Stomach (tissue), 8 donors: ENCODE measurements at regions not wholly inside any gene's neighbourhood (a gene's known extent, or its start where the extent isn't known, plus 50 kb on each side); places are given as distances from the start of the nearest gene placed in this dataset.
"Not testable (repeated sequence)": the region's sequence is repeated elsewhere in the genome, so short reads cannot be mapped to it uniquely, and the experiment has no call there.

ENCODE experiments used
- DNase-seq, 2 donors: peaks; one replicate each; pipeline versions ENCODE4 v3.0.0 to v3.0.0-alpha.2; 2013 to 2019
- H3K27ac ChIP-seq, 5 donors: fragments of 200-600 bp in 4 of 5; sonication (generic) in 4 of 5; one replicate each; pipeline ENCODE4 v1.5.1; 2013 to 2019; ENCODE audit warnings: mild to moderate bottlenecking in 1 of 5, moderate library complexity in 1 of 5
- H3K27me3 ChIP-seq, 3 donors: fragments of 200-600 bp; sonication (generic); one replicate each; pipeline ENCODE4 v1.5.1; 2017 to 2019; ENCODE audit warnings: mixed run types in 1 of 3
- H3K36me3 ChIP-seq, 4 donors: fragments of 200-600 bp; sonication (generic); 1 replicate in 3 of 4; 2 replicates in 1 of 4; pipeline ENCODE4 v1.5.1; 2016 to 2019
- H3K4me1 ChIP-seq, 4 donors: fragments of 200-600 bp; sonication (generic); one replicate each; pipeline ENCODE4 v1.5.1; 2016 to 2019
- H3K4me3 ChIP-seq, 4 donors: fragments of 200-600 bp; sonication (generic) in 3 of 4; one replicate each; pipeline ENCODE4 v1.5.1; 2016 to 2019; ENCODE audit warnings: mild to moderate bottlenecking in 1 of 4
- H3K9me3 ChIP-seq, 4 donors: fragments of 200-600 bp; sonication (generic); one replicate each; pipeline ENCODE4 v1.5.1; 2016 to 2019
- CTCF ChIP-seq, 7 experiments: fragments of 450-650 bp in 4 of 7; fragments of 200-600 bp in 3 of 7; sonication (generic) in 3 of 7; IDR thresholded peaks; one replicate each; pipeline ENCODE4 v1.5.1; 2016 to 2019; ENCODE audit warnings: antibody characterized with exemption in 7 of 7, control low read depth in 2 of 7, mild to moderate bottlenecking in 1 of 7
- EP300 ChIP-seq: sonication (generic); formaldehyde crosslinking; IDR thresholded peaks from one replicate; pipeline ENCODE4 v1.6.1; 2017; ENCODE audit warnings: antibody characterized with exemption
- POLR2A ChIP-seq, 4 donors: fragments of 450-650 bp; IDR thresholded peaks; one replicate each; pipeline ENCODE4 v1.6.1; 2016; ENCODE audit warnings: antibody characterized with exemption in 4 of 4, control low read depth in 2 of 4, mild to moderate bottlenecking in 1 of 4, moderate library complexity in 1 of 4
- POLR2AphosphoS5 ChIP-seq, 3 donors: sonication (generic); formaldehyde crosslinking; IDR thresholded peaks; one replicate each; pipeline ENCODE4 v1.6.1; 2016; ENCODE audit warnings: antibody characterized with exemption in 3 of 3
- WGBS, 5 donors: extraction: QIAGEN DNeasy Blood & Tissue Kit in 3 of 5; methylation state at CpG; one replicate each; pipeline versions ENCODE4 v1.1.5 to v1.1.7; 2013 to 2018; 5-methylcytosine and 5-hydroxymethylcytosine counted together
- intact Hi-C: fragments of 100-400 bp; cut with DNase I; formaldehyde crosslinking; loops from one replicate; pipeline ENCODE4 v1.15.1; 2023; ENCODE audit warnings: low total_unique reads
- donor health status: healthy with polysubstance abuse.
- donor health status: Bipolar disorder and iron deficiency.
- donor health status: healthy.

DNA sequence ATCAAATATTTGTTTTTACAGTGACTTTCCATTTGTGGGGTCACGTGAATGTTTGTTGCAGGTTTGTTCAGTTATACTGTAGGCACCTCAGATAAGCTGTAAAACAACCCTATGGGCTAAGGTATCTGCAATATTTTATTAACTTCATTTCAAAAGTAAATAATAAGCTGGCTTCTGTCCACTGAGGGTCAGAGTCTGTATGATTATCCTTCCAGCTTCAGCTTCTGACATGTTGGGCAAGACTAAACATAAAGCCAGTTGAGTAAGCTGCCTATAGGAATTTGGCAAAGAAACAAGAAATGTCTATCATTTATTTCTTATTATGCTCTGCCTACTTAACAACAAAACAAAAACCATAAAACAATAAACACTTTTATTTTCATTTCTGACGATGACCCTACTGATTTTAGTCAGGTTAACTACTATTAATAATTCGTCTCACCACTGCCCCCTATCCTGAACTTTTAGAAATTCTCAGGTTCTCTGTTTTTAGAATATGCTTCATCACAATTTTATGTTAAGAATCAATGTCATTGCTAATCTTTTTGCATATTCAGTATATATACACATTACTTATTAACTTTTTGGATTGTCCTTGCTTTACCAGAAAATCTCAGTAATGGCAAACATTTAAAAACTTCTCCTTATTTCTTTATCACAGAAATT lies 413.6 kb upstream of the ADAMTSL1 start:
- peaks cover 0 to 23% (median 4%) of the 10 kb centered on the region in 4 donors for H3K4me1 ChIP-seq
- intact Hi-C loops: no loop called here

GRCh38 chr9:18061332-18061731 lies 412.6 kb upstream of the ADAMTSL1 start:
- Histone ChIP-seq H3K4me1 (peaks cover 0 to 23% (median 4%) of the 10 kb centered on the region in 4 donors), H3K4me3 (no peak overlapping the region), H3K36me3 (no peaks in the 10 kb centered on the region), H3K27me3 (no peaks in the 10 kb centered on the region), H3K9me3 (no peaks in the 10 kb centered on the region), H3K27ac (no peak overlapping the region)
- intact Hi-C loops: no loop called here
- no peak for TF ChIP-seq CTCF (IDR thresholded peaks at IDR 0.05)
- no peak for TF ChIP-seq POLR2A (IDR thresholded peaks at IDR 0.05)
- no peak for TF ChIP-seq EP300
- no peak for TF ChIP-seq POLR2AphosphoS5 (IDR thresholded peaks at IDR 0.05)
- DNase-seq: no peak

More for the DNA sequence above, 413.6 kb upstream of the ADAMTSL1 start:
- Histone ChIP-seq H3K36me3 (no peaks in the 10 kb centered on the region), H3K27me3 (no peaks in the 10 kb centered on the region), H3K27ac (no peak overlapping the region), H3K4me3 (no peak overlapping the region), H3K9me3 (no peaks in the 10 kb centered on the region)
- TF ChIP-seq POLR2AphosphoS5 (IDR thresholded peaks at IDR 0.05) (peak in 1 of 3 donors; percentile 50), CTCF (IDR thresholded peaks at IDR 0.05) (peak in 2 of 7 experiments; percentile 4 to 8), EP300 (no peak)
- WGBS, 5 donors: 22 to 48% (median 34%) methylated on average over 3 of the region's 3 CpGs
- peak in 1 of 2 donors; percentile 73 for DNase-seq

GRCh38 chr9:18061856-18062255 lies 412.1 kb upstream of the ADAMTSL1 start:
- H3K9me3 ChIP-seq: no peaks in the 10 kb centered on the region
- no peak for DNase-seq
- TF ChIP-seq POLR2A (IDR thresholded peaks at IDR 0.05) (no peak), CTCF (IDR thresholded peaks at IDR 0.05) (no peak), POLR2AphosphoS5 (IDR thresholded peaks at IDR 0.05) (no peak)
- no peaks in the 10 kb centered on the region for H3K27me3 ChIP-seq
- 27 to 77% (median 42%) methylated on average over 2 of the region's 2 CpGs for WGBS, 5 donors
- H3K4me1 ChIP-seq: peaks cover 0 to 23% (median 4%) of the 10 kb centered on the region in 4 donors
- intact Hi-C loops: no loop called here
- no peaks in the 10 kb centered on the region for H3K36me3 ChIP-seq
- H3K27ac ChIP-seq: no peak overlapping the region
- H3K4me3 ChIP-seq: no peak overlapping the region

DNA sequence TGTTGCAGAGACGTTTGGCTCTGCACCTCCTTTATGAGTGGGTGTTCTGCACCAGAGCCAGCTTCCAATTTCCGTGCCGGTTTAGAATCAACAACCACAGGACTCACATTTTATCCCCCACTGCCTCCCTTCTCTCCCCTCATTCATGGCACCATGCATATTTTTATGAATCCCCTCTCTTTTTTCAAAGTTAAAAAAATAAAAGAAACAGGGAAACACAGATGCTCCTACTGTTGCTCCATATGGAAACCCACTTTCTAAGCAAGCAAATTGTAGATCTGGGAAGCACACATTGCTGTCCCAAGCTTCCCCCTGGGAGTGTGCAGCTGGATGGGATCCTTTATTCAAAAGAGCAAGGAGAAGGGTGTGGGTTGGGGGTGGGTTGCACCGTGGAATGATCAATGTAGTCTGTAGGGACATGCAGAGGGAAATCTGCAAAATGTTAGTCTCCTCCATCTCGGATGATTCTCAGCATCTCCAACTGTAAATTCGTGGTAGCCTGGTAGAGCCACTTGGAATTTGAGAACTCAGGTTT lies 410.0 kb upstream of the ADAMTSL1 start:
- H3K4me3 ChIP-seq: no peak overlapping the region
- WGBS, 5 donors: 60 to 87% (median 83%) methylated on average over 6 of the region's 6 CpGs
- H3K4me1 ChIP-seq: peaks cover 0 to 19% (median 3%) of the 10 kb centered on the region in 4 donors
- H3K36me3 ChIP-seq: no peaks in the 10 kb centered on the region
- intact Hi-C loops: no loop called here
- H3K9me3 ChIP-seq: no peaks in the 10 kb centered on the region
- H3K27me3 ChIP-seq: no peaks in the 10 kb centered on the region
- TF ChIP-seq EP300: no peak
- no peak for TF ChIP-seq POLR2AphosphoS5 (IDR thresholded peaks at IDR 0.05)
- no peak for TF ChIP-seq CTCF (IDR thresholded peaks at IDR 0.05)
- TF ChIP-seq POLR2A (IDR thresholded peaks at IDR 0.05): no peak
- DNase-seq: no peak
- H3K27ac ChIP-seq: no peak overlapping the region

- H3K4me1 ChIP-seq, H3K27me3 ChIP-seq, intact Hi-C loops, H3K9me3 ChIP-seq, DNase-seq, H3K27ac ChIP-seq, H3K4me3 ChIP-seq, H3K36me3 ChIP-seq: not testable (repeated sequence)
- WGBS, 5 donors: 84 to 97% (median 95%) methylated on average over 2 of the region's 2 CpGs
Observed at GRCh38 chr9:18066608-18067007, 407.3 kb upstream of the ADAMTSL1 start.
